HCT116 (cell line): ENCODE measurements at regions not wholly inside any gene's neighbourhood (a gene's known extent, or its start where the extent isn't known, plus 50 kb on each side); places are given as distances from the start of the nearest gene placed in this dataset.

Experiments used
- ATAC-seq: fragments of 200-7000 bp; cut with Tn5 transposase; 2 replicates; pipeline ENCODE4 v1.9.1; 2020; ENCODE audit warnings: mild to moderate bottlenecking, moderate library complexity
- BruUV-seq: library from RNA; stranded (reverse); fragments of 400-500 nt; replicated peaks from 2 replicates; lab custom pipeline; 2021; lab: Mats Ljungman, UMichigan
- CTCF ChIA-PET: fragments of 300-600 bp; sonication (Branson Sonifier 250); formaldehyde crosslinking; loops from one replicate; lab custom pipeline; 2021; ENCODE audit warnings: antibody characterized with exemption; lab: Charles Lee
- POLR2A ChIA-PET: fragments of 300-600, 350-600 bp; sonication (Branson Sonifier 250); formaldehyde crosslinking; loops from one replicate; lab custom pipeline; 2021; ENCODE audit warnings: antibody characterized with exemption; lab: Charles Lee
- RAD21 ChIA-PET, 2 experiments: fragments of 300-600 bp; sonication (Branson Sonifier 250); formaldehyde crosslinking; loops; one replicate each; lab custom pipeline; 2023; ENCODE audit warnings: low total read pairs in 2 of 2; ENCODE audit not compliant: uncharacterized antibody in 2 of 2, unreplicated experiment in 2 of 2, low non-redundant PET in 1 of 2; lab: Charles Lee
- DNase-seq: peaks from one replicate; pipeline ENCODE4 v3.0.0-alpha.2; 2010; ENCODE audit warnings: low read depth, low spot score
- H2AFZ ChIP-seq: fragments of 200-600 bp; shearing (Covaris generic), sonication (generic); 2 replicates; pipeline ENCODE4 v1.6.1; 2017; ENCODE audit warnings: low read depth, mixed run types, mixed read lengths, antibody characterized with exemption, low read length; ENCODE audit not compliant: poor library complexity, severe bottlenecking
- H3K27ac ChIP-seq: 2 replicates; pipeline ENCODE4 v1.5.1; 2012; ENCODE audit warnings: low read depth, low read length
- H3K27me3 ChIP-seq: fragments of 200-600 bp; sonication (generic); 2 replicates; pipeline ENCODE4 v1.6.1; 2016; ENCODE audit warnings: mixed run types, low read length, mixed read lengths; ENCODE audit not compliant: insufficient read depth
- H3K36me3 ChIP-seq, 2 experiments: fragments of 200-500 bp in 1 of 2; fragments of 200-600 bp in 1 of 2; sonication (Bioruptor generic) in 1 of 2; sonication (generic) in 1 of 2; 2 replicates each; pipeline versions ENCODE4 v1.5.1 to v1.6.1; 2014 to 2016; ENCODE audit warnings: low read length in 2 of 2, inconsistent platforms in 1 of 2, mixed read lengths in 1 of 2, mixed run types in 1 of 2; ENCODE audit not compliant: insufficient read depth in 2 of 2, control insufficient read depth in 1 of 2
- H3K4me1 ChIP-seq, 2 experiments: fragments of 200-600 bp in 1 of 2; sonication (generic) in 1 of 2; 2 replicates each; pipeline versions ENCODE4 v1.5.1 to v1.6.1; 2012 to 2017; ENCODE audit warnings: low read length in 2 of 2, inconsistent platforms in 1 of 2, mild to moderate bottlenecking in 1 of 2, mixed read lengths in 1 of 2, mixed run types in 1 of 2, moderate library complexity in 1 of 2; ENCODE audit not compliant: insufficient read depth in 2 of 2, control insufficient read depth in 1 of 2
- H3K4me2 ChIP-seq: fragments of 200-600 bp; sonication (generic); 2 replicates; pipeline ENCODE4 v1.6.1; 2017; ENCODE audit warnings: mixed run types, low read length, mixed read lengths
- H3K4me3 ChIP-seq, 2 experiments: fragments of 200-600 bp in 1 of 2; sonication (generic) in 1 of 2; replicated peaks in 1 of 2; 2 replicates each; pipeline ENCODE4 v1.5.1; 2011 to 2016; ENCODE audit warnings: low read length in 2 of 2, control low read depth in 1 of 2, low read depth in 1 of 2, mild to moderate bottlenecking in 1 of 2, mixed read lengths in 1 of 2, mixed run types in 1 of 2
- H3K79me2 ChIP-seq: fragments of 200-600 bp; sonication (generic); 2 replicates; pipeline ENCODE4 v1.6.1; 2017; ENCODE audit warnings: mild to moderate bottlenecking, mixed run types, low read length, moderate library complexity, mixed read lengths; ENCODE audit not compliant: insufficient read depth
- H3K9ac ChIP-seq: fragments of 200-600 bp; sonication (generic); 2 replicates; pipeline ENCODE4 v1.6.1; 2016; ENCODE audit warnings: low read length, mixed read lengths
- H3K9me2 ChIP-seq: fragments of 200-600 bp; sonication (generic), shearing (Covaris generic); 2 replicates; pipeline ENCODE4 v1.6.1; 2017; ENCODE audit warnings: mixed run types, mild to moderate bottlenecking, moderate library complexity; ENCODE audit not compliant: insufficient read depth
- H3K9me3 ChIP-seq, 2 experiments: fragments of 200-500 bp in 1 of 2; fragments of 200-600 bp in 1 of 2; sonication (Bioruptor generic) in 1 of 2; sonication (generic) in 1 of 2; 2 replicates each; pipeline ENCODE4 v1.6.1; 2014 to 2017; ENCODE audit warnings: low read length in 2 of 2, mixed read lengths in 2 of 2, inconsistent platforms in 1 of 2, low read depth in 1 of 2, mild to moderate bottlenecking in 1 of 2, mixed run types in 1 of 2, moderate library complexity in 1 of 2; ENCODE audit not compliant: control insufficient read depth in 1 of 2, insufficient read depth in 1 of 2
- H4K20me1 ChIP-seq: fragments of 200-600 bp; sonication (generic), shearing (Covaris generic); 2 replicates; pipeline ENCODE4 v1.6.1; 2017; ENCODE audit warnings: mixed run types, mild to moderate bottlenecking, moderate library complexity; ENCODE audit not compliant: insufficient read depth
- CTCF ChIP-seq, 3 experiments: fragments of 200-600 bp in 1 of 3; sonication (generic) in 1 of 3; IDR thresholded peaks in 2 of 3; conservative IDR thresholded peaks in 1 of 3; 2 replicates each; pipeline ENCODE4 v1.5.1; 2012 to 2017; ENCODE audit warnings: low read depth in 2 of 3, low read length in 2 of 3, antibody characterized with exemption in 1 of 3, borderline replicate concordance in 1 of 3, control low read depth in 1 of 3, mild to moderate bottlenecking in 1 of 3, mixed read lengths in 1 of 3, mixed run types in 1 of 3, moderate library complexity in 1 of 3; ENCODE audit not compliant: insufficient read depth in 1 of 3
- EGR1 ChIP-seq: IDR thresholded peaks from 2 replicates; pipeline ENCODE4 v1.6.1; 2012; ENCODE audit warnings: low read depth
- EZH2 ChIP-seq: fragments of 200-600 bp; sonication (generic); IDR thresholded peaks from 2 replicates; pipeline ENCODE4 v1.6.1; 2017; ENCODE audit warnings: antibody characterized with exemption, mixed run types
- EZH2phosphoT487 ChIP-seq: fragments of 200-600 bp; IDR thresholded peaks from 2 replicates; pipeline ENCODE4 v1.6.1; 2018; ENCODE audit warnings: antibody characterized with exemption, borderline replicate concordance
- JUND ChIP-seq: IDR thresholded peaks from 2 replicates; pipeline ENCODE4 v1.6.1; 2012
- POLR2A ChIP-seq: IDR thresholded peaks from 2 replicates; pipeline ENCODE4 v1.7.0; 2011; ENCODE audit warnings: borderline replicate concordance; ENCODE audit not compliant: insufficient read depth, insufficient read length; ENCODE audit errors: extremely low read depth
- POLR2AphosphoS5 ChIP-seq: IDR thresholded peaks from 2 replicates; pipeline ENCODE4 v1.6.1; 2011; ENCODE audit warnings: mild to moderate bottlenecking, low read depth, low read length, moderate library complexity
- RAD21 ChIP-seq: IDR thresholded peaks from 2 replicates; pipeline ENCODE4 v1.6.1; 2012; ENCODE audit warnings: low read depth, mild to moderate bottlenecking
- REST ChIP-seq: IDR thresholded peaks from 2 replicates; pipeline ENCODE4 v1.6.1; 2012; ENCODE audit warnings: low read depth
- SP1 ChIP-seq: IDR thresholded peaks from 2 replicates; pipeline ENCODE4 v1.6.1; 2012; ENCODE audit warnings: low read depth
- SRF ChIP-seq: IDR thresholded peaks from 2 replicates; pipeline ENCODE4 v1.6.1; 2012; ENCODE audit warnings: low read depth
- TCF7L2 ChIP-seq: IDR thresholded peaks from 2 replicates; pipeline ENCODE4 v1.7.0; 2011; ENCODE audit warnings: borderline replicate concordance, inconsistent platforms; ENCODE audit not compliant: insufficient read depth, insufficient read length; ENCODE audit errors: extremely low read depth
- YY1 ChIP-seq: IDR thresholded peaks from 2 replicates; pipeline ENCODE4 v1.6.1; 2011; ENCODE audit warnings: low read length, low read depth, moderate library complexity, mild to moderate bottlenecking; ENCODE audit not compliant: insufficient replicate concordance; ENCODE audit errors: extremely low read depth
- ZFX ChIP-seq: fragments of 450-650 bp; IDR thresholded peaks from 2 replicates; pipeline ENCODE4 v1.6.1; 2017
- ZNF274 ChIP-seq: fragments of 200-500 bp; sonication (Bioruptor generic); IDR thresholded peaks from 2 replicates; pipeline ENCODE4 v1.6.1; 2014; ENCODE audit warnings: mild to moderate bottlenecking, low read depth, low read length, inconsistent platforms
- intact Hi-C: fragments of 100-400 bp; cut with micrococcal nuclease; formaldehyde crosslinking; loops from 2 replicates; pipeline ENCODE4 v1.10.0; 2022

GRCh38 chr22:27019827-27020226 lies 362.4 kb downstream of the MIAT start:
- Histone ChIP-seq H3K9me3 (no peaks in the 10 kb centered on the region), H3K4me3 (no peak overlapping the region), H3K9ac (no peak overlapping the region), H4K20me1 (no peaks in the 10 kb centered on the region), H3K27me3 (peaks cover 76% of the 10 kb centered on the region), H3K27ac (no peak overlapping the region), H3K4me2 (no peak overlapping the region), H2AFZ (no peak overlapping the region), H3K36me3 (no peaks in the 10 kb centered on the region), H3K4me1 (no peaks in the 10 kb centered on the region), H3K79me2 (no peaks in the 10 kb centered on the region), H3K9me2 (no peaks in the 10 kb centered on the region)
- RAD21 ChIA-PET, result no interaction called here
- TF ChIP-seq RAD21 (no peak), SP1 (no peak)
- no TSS peak for BruUV-seq
- intact Hi-C loops, result no loop called here
- CTCF ChIA-PET, result no interaction called here
- ATAC-seq, result no peak
- POLR2A ChIA-PET, result no interaction called here
- DNase-seq, result no peak

GRCh38 chr22:27022274-27022895 lies 365.0 kb downstream of the MIAT start:
- Histone ChIP-seq H3K4me1 (no peaks in the 10 kb centered on the region), H3K36me3 (no peaks in the 10 kb centered on the region)
- POLR2A ChIA-PET, result no interaction called here
- TF ChIP-seq JUND, result no peak
- TF ChIP-seq SRF, result no peak
- no peak for TF ChIP-seq REST
- TF ChIP-seq POLR2A, result no peak
- TF ChIP-seq EZH2phosphoT487, result no peak
- TF ChIP-seq RAD21, result no peak
- no peak for TF ChIP-seq YY1
- no peak for TF ChIP-seq ZNF274
- no peak for TF ChIP-seq EGR1
- TF ChIP-seq ZFX, result no peak
- no peak for TF ChIP-seq CTCF (IDR thresholded peaks at IDR 0.05 in 2 of 3, conservative IDR thresholded peaks at IDR 0.05 in 1 of 3; ENCODE audit: borderline replicate concordance in 1 of 3, insufficient read depth in 1 of 3, low read depth in 2 of 3, low read length in 2 of 3)
- TF ChIP-seq POLR2AphosphoS5, result no peak
- TF ChIP-seq EZH2, result no peak
- no peak for TF ChIP-seq TCF7L2
- TF ChIP-seq, all 23 proteins: peak for 0
- no peak overlapping the region for H2AFZ ChIP-seq
- no peak overlapping the region for H3K27ac ChIP-seq
- H3K79me2 ChIP-seq, result no peaks in the 10 kb centered on the region
- BruUV-seq, result no TSS peak
- intact Hi-C loops, result loop anchor here (2.0 kb wide), 1 partner anchor 124 kb away; no protein-coding TSS in a partner anchor
- H3K9me2 ChIP-seq, result no peaks in the 10 kb centered on the region
- no peaks in the 10 kb centered on the region for H4K20me1 ChIP-seq
- no peak overlapping the region for H3K4me3 ChIP-seq
- no peak for DNase-seq
- no peak overlapping the region for H3K9ac ChIP-seq
- H3K9me3 ChIP-seq, result no peaks in the 10 kb centered on the region
- H3K27me3 ChIP-seq, result peaks cover 79% of the 10 kb centered on the region
- H3K4me2 ChIP-seq, result no peak overlapping the region
- RAD21 ChIA-PET, result no interaction called here
- no peak for ATAC-seq
- CTCF ChIA-PET, result no interaction called here
